ENCODE measurements at regions not wholly inside any gene's neighbourhood (a gene's known extent, or its start where the extent isn't known, plus 50 kb on each side); places are given as distances from the start of the nearest gene placed in this dataset.

GRCh38 chr16:7853197-7853596 is 520.6 kb downstream of the RBFOX1 start:
- no peak overlapping the region for H3K27ac ChIP-seq
- TF ChIP-seq, protein P1, sequence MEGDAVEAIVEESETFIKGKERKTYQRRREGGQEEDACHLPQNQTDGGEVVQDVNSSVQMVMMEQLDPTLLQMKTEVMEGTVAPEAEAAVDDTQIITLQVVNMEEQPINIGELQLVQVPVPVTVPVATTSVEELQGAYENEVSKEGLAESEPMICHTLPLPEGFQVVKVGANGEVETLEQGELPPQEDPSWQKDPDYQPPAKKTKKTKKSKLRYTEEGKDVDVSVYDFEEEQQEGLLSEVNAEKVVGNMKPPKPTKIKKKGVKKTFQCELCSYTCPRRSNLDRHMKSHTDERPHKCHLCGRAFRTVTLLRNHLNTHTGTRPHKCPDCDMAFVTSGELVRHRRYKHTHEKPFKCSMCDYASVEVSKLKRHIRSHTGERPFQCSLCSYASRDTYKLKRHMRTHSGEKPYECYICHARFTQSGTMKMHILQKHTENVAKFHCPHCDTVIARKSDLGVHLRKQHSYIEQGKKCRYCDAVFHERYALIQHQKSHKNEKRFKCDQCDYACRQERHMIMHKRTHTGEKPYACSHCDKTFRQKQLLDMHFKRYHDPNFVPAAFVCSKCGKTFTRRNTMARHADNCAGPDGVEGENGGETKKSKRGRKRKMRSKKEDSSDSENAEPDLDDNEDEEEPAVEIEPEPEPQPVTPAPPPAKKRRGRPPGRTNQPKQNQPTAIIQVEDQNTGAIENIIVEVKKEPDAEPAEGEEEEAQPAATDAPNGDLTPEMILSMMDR (conservative IDR thresholded peaks at IDR 0.05) = no peak

DNA sequence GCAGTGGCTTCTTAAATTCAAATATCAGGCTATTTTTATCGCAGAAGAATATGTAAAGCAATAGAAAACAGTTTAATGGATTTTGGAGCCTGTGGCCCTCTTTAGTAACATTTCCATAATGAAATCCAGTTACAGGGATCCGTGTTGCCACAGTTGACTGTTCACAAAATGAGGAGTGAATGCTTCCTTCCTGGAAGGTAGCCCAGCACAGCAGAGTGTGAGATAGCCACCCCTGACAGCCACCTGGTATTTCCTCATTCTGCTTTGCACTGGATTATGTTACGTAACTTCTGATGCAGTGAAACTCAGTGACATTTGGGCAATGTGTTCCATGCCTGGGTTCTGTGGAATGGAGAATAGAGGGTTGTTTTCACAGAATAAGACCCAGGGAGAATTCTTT is 517.2 kb downstream of the RBFOX1 start:
- TF ChIP-seq, protein P1 (conservative IDR thresholded peaks at IDR 0.05) = no peak

DNA sequence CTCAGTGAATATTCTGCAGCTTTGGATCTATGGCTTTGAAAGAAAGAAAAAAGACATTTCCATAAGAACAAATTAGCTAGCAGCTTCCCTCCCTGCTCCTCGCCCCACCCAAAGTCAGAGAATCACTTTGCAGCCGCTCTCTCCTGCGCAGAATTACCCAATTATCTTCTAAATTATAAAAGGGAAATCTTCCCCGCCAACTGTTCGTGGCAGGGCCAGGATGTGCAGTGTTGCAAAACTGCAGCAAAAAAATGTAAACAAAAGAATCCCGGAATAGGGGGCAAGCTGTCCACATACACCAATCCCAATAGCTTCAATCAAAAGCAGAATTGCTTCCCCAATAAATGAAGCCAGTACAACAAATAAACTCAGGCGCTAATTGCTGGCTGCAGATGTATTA is 510.6 kb downstream of the RBFOX1 start:
- H3K27ac ChIP-seq = no peak overlapping the region
- TF ChIP-seq, protein P1 (conservative IDR thresholded peaks at IDR 0.05) = no peak

More for the DNA sequence above, 517.2 kb downstream of the RBFOX1 start:
- no peak overlapping the region for H3K27ac ChIP-seq

DNA sequence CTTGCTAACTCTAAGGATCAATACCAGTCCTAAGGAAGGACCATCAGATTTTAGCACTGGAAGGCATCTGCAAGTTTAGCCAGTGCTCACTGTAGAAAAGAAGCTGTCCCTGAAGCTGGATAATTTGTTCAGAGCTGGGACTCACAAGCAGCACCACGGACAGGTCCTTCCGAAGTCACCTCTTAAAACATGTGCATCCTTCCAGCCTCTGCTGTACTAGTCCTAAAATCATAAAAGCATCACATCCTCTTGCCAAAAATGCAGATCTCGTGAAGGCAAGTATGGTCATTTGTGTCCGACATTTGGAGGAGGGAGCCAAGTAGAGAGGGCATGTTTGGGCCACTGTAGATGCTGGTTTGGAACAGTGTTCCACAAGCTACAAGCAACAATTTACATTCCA is 506.9 kb downstream of the RBFOX1 start:
- TF ChIP-seq, protein P1 (conservative IDR thresholded peaks at IDR 0.05) = no peak
- H3K27ac ChIP-seq = no peak overlapping the region

DNA sequence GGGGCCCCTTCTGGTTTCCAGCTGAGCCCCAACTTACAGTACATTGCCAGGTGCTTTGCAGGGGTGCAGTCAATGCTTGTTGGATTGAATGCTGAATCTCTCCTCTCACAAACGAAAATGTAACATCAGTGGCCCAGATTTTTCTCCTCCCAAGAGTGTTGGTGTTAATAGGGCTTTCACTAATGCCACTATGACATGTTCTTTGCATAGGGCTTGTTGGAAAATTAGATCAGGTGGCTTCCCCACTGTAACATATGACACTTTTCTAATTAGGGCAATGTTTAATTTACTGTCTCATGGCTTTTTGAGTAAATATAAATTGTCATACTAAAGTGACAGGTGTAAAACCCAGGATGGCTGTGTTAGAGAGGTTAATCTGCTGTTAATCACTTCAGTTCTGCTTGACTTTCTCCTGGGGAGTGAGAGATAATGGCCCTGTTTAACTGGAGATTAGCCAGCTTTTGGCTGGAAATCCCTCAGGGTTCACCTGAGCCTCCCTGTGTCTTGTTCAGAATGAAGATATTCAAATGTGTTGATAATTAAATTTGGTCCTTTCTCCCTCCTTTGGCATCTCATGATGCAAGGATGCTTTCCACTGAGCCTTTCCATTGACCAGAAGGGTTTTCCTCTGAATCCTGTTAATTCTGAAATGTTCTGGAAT is 502.3 kb downstream of the RBFOX1 start:
- TF ChIP-seq, protein P1 (conservative IDR thresholded peaks at IDR 0.05) = no peak
- no peak overlapping the region for H3K27ac ChIP-seq

GRCh38 chr16:7820816-7821215 is 488.2 kb downstream of the RBFOX1 start:
- H3K27ac ChIP-seq = no peak overlapping the region
- TF ChIP-seq, protein P1 (conservative IDR thresholded peaks at IDR 0.05) = no peak

DNA sequence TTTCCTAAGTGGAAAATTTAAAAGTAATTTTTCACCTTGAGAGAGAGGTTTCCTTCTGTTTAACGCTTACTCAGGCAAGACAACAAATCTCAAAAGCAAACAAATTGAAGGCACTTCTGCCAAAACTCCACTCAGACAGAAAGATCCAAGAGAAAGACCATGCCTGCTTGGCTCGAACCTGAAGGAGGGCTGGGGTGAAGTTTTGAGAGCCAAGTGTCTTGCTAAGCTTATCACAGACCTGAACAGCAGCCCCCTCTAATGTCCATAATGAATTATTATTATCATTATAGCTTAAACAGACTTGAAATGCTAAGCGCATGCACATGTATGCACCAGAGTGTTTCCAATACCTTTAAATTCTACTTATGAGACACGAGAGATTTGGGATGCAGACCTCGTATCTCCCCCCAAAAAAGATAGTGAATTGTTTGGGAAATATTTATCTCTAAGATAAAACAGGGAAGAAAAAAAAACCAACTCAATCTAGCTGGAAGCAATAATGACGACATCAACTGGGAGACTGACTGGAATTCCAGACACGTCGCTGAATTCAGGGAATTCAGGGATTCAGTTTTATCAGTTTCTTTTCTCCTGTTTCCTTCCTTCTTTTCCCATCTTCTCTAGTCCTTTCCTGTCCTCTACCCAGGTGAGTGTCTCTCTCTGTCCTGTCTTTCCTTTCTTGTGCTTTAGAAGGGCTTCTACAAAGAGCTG is 473.2 kb downstream of the RBFOX1 start:
- H3K27ac ChIP-seq = no peak overlapping the region
- TF ChIP-seq, protein P1 (conservative IDR thresholded peaks at IDR 0.05) = no peak
